Cardiac muscle cell (in vitro differentiated cells and primary cell): ENCODE measurements at regions not wholly inside any gene's neighbourhood (a gene's known extent, or its start where the extent isn't known, plus 50 kb on each side); places are given as distances from the start of the nearest gene placed in this dataset.

Source experiments
- DNase-seq, 2 donors: peaks; one replicate each; pipeline versions ENCODE4 v3.0.0 to v3.0.0-alpha.2; 2010 to 2017; ENCODE audit warnings: low read depth in 1 of 2, low spot score in 1 of 2
- H3K27ac ChIP-seq: fragments of 200-600 bp; sonication (generic); 2 replicates; pipeline ENCODE4 v1.5.1; 2016
- H3K27me3 ChIP-seq: fragments of 200-600 bp; sonication (generic); 2 replicates; pipeline ENCODE4 v1.6.0; 2016; ENCODE audit warnings: control low read depth
- H3K36me3 ChIP-seq: fragments of 200-600 bp; sonication (generic); 2 replicates; pipeline ENCODE4 v1.5.1; 2016; ENCODE audit warnings: control low read depth
- H3K4me1 ChIP-seq: fragments of 200-600 bp; sonication (generic); 2 replicates; pipeline ENCODE4 v1.8.1; 2017; ENCODE audit warnings: low read depth, mild to moderate bottlenecking, mixed run types
- H3K4me3 ChIP-seq: fragments of 200-600 bp; sonication (generic); 2 replicates; pipeline ENCODE4 v1.5.1; 2016; ENCODE audit warnings: mild to moderate bottlenecking
- H3K9me3 ChIP-seq: fragments of 200-600 bp; sonication (generic); 2 replicates; pipeline ENCODE4 v1.5.1; 2017; ENCODE audit warnings: low read depth, mild to moderate bottlenecking, control low read depth
- TF ChIP-seq, protein P1 (sequence below): IDR thresholded peaks from 2 replicates; pipeline ENCODE4 v1.5.1; 2012; ENCODE audit warnings: low read depth, mild to moderate bottlenecking, low read length

- no peaks in the 10 kb centered on the region for H3K27me3 ChIP-seq
- peaks cover 5% of the 10 kb centered on the region for H3K4me1 ChIP-seq
- no peak overlapping the region for H3K27ac ChIP-seq
- DNase-seq: no peak
- no peak overlapping the region for H3K4me3 ChIP-seq
- no peaks in the 10 kb centered on the region for H3K9me3 ChIP-seq
- H3K36me3 ChIP-seq: no peaks in the 10 kb centered on the region
- TF ChIP-seq, protein P1, sequence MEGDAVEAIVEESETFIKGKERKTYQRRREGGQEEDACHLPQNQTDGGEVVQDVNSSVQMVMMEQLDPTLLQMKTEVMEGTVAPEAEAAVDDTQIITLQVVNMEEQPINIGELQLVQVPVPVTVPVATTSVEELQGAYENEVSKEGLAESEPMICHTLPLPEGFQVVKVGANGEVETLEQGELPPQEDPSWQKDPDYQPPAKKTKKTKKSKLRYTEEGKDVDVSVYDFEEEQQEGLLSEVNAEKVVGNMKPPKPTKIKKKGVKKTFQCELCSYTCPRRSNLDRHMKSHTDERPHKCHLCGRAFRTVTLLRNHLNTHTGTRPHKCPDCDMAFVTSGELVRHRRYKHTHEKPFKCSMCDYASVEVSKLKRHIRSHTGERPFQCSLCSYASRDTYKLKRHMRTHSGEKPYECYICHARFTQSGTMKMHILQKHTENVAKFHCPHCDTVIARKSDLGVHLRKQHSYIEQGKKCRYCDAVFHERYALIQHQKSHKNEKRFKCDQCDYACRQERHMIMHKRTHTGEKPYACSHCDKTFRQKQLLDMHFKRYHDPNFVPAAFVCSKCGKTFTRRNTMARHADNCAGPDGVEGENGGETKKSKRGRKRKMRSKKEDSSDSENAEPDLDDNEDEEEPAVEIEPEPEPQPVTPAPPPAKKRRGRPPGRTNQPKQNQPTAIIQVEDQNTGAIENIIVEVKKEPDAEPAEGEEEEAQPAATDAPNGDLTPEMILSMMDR: no peak
Observed at GRCh38 chr4:123840197-123840596, 443.6 kb downstream of the SPRY1 start.

- Histone ChIP-seq H3K27me3 (no peaks in the 10 kb centered on the region), H3K4me1 (peaks cover 5% of the 10 kb centered on the region), H3K9me3 (no peaks in the 10 kb centered on the region), H3K36me3 (no peaks in the 10 kb centered on the region), H3K27ac (no peak overlapping the region), H3K4me3 (no peak overlapping the region)
- TF ChIP-seq, protein P1: no peak
- DNase-seq: no peak
Observed at GRCh38 chr4:123841447-123842121, 445.0 kb downstream of the SPRY1 start.

- no peak overlapping the region for H3K27ac ChIP-seq
Observed at GRCh38 chr4:123843137-123843536, 446.5 kb downstream of the SPRY1 start.

GRCh38 chr4:123844374-123844773 lies 447.8 kb downstream of the SPRY1 start:
- no peak for DNase-seq
- TF ChIP-seq, protein P1: no peak
- H3K27me3 ChIP-seq: no peaks in the 10 kb centered on the region
- no peak overlapping the region for H3K4me3 ChIP-seq
- H3K4me1 ChIP-seq: peaks cover 5% of the 10 kb centered on the region
- no peaks in the 10 kb centered on the region for H3K36me3 ChIP-seq
- H3K27ac ChIP-seq: no peak overlapping the region
- no peaks in the 10 kb centered on the region for H3K9me3 ChIP-seq

More at GRCh38 chr4:123843137-123843536, 446.5 kb downstream of the SPRY1 start:
- TF ChIP-seq, protein P1: no peak
- Histone ChIP-seq H3K27me3 (no peaks in the 10 kb centered on the region), H3K4me1 (peaks cover 5% of the 10 kb centered on the region), H3K4me3 (no peak overlapping the region), H3K9me3 (no peaks in the 10 kb centered on the region), H3K36me3 (no peaks in the 10 kb centered on the region)
- DNase-seq: peak in 1 of 2 donors; percentile 50

GRCh38 chr4:123846092-123846491 lies 449.5 kb downstream of the SPRY1 start:
- Histone ChIP-seq H3K9me3 (no peaks in the 10 kb centered on the region), H3K27ac (no peak overlapping the region), H3K27me3 (no peaks in the 10 kb centered on the region), H3K4me1 (no peaks in the 10 kb centered on the region), H3K36me3 (no peaks in the 10 kb centered on the region), H3K4me3 (no peak overlapping the region)
- TF ChIP-seq, protein P1: no peak
- DNase-seq: no peak

DNA sequence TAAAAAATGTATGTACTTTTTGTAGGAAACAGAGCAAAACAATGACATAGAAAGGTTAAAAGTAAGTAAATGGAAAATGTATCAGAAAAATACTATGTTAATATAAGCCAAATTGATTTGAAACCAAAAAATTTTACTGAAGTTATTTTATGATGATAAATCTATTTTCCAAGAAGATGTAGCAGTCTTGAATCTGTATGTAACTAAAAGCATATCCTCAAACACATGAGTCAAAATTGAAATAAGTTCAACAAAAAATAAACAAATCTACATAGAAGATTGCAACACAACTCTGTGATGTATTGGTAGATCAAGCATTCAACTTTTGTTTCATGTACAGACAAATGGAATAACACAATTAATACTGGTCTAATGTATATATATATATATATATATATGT lies 450.0 kb downstream of the SPRY1 start:
- H3K4me3 ChIP-seq: no peak overlapping the region
- no peak for DNase-seq
- H3K36me3 ChIP-seq: no peaks in the 10 kb centered on the region
- no peaks in the 10 kb centered on the region for H3K27me3 ChIP-seq
- H3K4me1 ChIP-seq: no peaks in the 10 kb centered on the region
- H3K9me3 ChIP-seq: no peaks in the 10 kb centered on the region
- H3K27ac ChIP-seq: no peak overlapping the region
- TF ChIP-seq, protein P1: no peak
